HG02884 (cell line): ENCODE measurements at regions not wholly inside any gene's neighbourhood (a gene's known extent, or its start where the extent isn't known, plus 50 kb on each side); places are given as distances from the start of the nearest gene placed in this dataset.

ENCODE experiments used
- ATAC-seq: cut with Tn5 transposase; IDR thresholded peaks from one replicate; pipeline ENCODE4 v1.9.1; 2021; ENCODE audit warnings: mild to moderate bottlenecking, moderate library complexity; ENCODE audit not compliant: unreplicated experiment

GRCh38 chr6:45830441-45831139 lies 185.1 kb downstream of the CLIC5 start:
- ATAC-seq, result peak; percentile 95

GRCh38 chr6:45829873-45830272 lies 185.8 kb downstream of the CLIC5 start:
- ATAC-seq, result no peak

- ATAC-seq, result no peak
Observed at GRCh38 chr6:45827952-45828530, 187.6 kb downstream of the CLIC5 start.

GRCh38 chr6:45822873-45823272 lies 192.8 kb downstream of the CLIC5 start:
- no peak for ATAC-seq

- ATAC-seq, result no peak
Observed at GRCh38 chr6:45822246-45822812, 193.3 kb downstream of the CLIC5 start.

- ATAC-seq, result no peak
Observed at GRCh38 chr6:45818655-45819054, 197.0 kb downstream of the CLIC5 start.

GRCh38 chr6:45816674-45817297 lies 198.9 kb downstream of the CLIC5 start:
- ATAC-seq, result no peak

- ATAC-seq, result no peak
Observed at GRCh38 chr6:45815466-45816125, 200.1 kb downstream of the CLIC5 start.

GRCh38 chr6:45814772-45815171 lies 200.9 kb downstream of the CLIC5 start:
- no peak for ATAC-seq

- no peak for ATAC-seq
Observed at GRCh38 chr6:45813943-45814342, 201.7 kb downstream of the CLIC5 start.

GRCh38 chr6:45812922-45813321 lies 202.7 kb downstream of the CLIC5 start:
- ATAC-seq, result no peak

GRCh38 chr6:45808917-45809316 lies 206.7 kb downstream of the CLIC5 start:
- no peak for ATAC-seq

GRCh38 chr6:45808042-45808645 lies 207.5 kb downstream of the CLIC5 start:
- ATAC-seq, result no peak

- ATAC-seq, result no peak
Observed at GRCh38 chr6:45807311-45808041, 208.2 kb downstream of the CLIC5 start.

GRCh38 chr6:45806172-45806571 lies 209.5 kb downstream of the CLIC5 start:
- no peak for ATAC-seq

- ATAC-seq, result no peak
Observed at GRCh38 chr6:45803071-45803470, 212.6 kb downstream of the CLIC5 start.

GRCh38 chr6:45801471-45802289 lies 214.0 kb downstream of the CLIC5 start:
- ATAC-seq, result peak; percentile 40

- no peak for ATAC-seq
Observed at GRCh38 chr6:45800911-45801310, 214.7 kb downstream of the CLIC5 start.

- no peak for ATAC-seq
Observed at GRCh38 chr6:45795678-45796077, 220.0 kb downstream of the CLIC5 start.

GRCh38 chr6:45794465-45794864 lies 221.2 kb downstream of the CLIC5 start:
- ATAC-seq, result no peak
